ENCODE measurements at regions not wholly inside any gene's neighbourhood (a gene's known extent, or its start where the extent isn't known, plus 50 kb on each side); places are given as distances from the start of the nearest gene placed in this dataset.

DNA sequence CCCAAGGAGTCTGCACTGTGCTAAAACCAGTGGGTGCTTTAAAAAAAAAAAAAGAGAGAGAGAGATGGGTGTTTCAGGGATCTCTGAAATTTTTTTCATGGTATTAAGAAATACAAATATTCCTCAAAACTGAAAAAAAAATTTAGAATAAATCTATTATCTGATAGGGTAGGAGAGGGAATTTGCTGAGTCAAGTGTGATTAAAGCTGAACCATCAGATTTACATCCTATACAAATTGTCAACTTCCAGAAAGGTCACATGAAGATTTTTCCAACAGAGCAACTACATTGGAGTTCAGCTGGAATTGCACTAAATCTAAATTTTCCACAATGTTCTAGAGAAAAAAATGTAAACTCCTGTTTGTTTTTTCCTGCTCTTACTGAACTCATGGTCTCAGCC, 79.3 kb upstream of the DSCAM start:
- no peak for TF ChIP-seq CTCF (conservative IDR thresholded peaks at IDR 0.05; ENCODE audit: low read depth, low read length)
- TF ChIP-seq EZH2 (IDR thresholded peaks at IDR 0.05; ENCODE audit: low read length, unreplicated experiment), result no peak
- TF ChIP-seq EZH2phosphoT487 (IDR thresholded peaks at IDR 0.05; ENCODE audit: borderline replicate concordance, low read length), result no peak
- Histone ChIP-seq H3K4me1 (ENCODE audit: insufficient read depth, low read length) (no peaks in the 10 kb centered on the region), H3K4me2 (ENCODE audit: low read length) (no peak overlapping the region), H3K9me3 (ENCODE audit: low read length) (peaks cover 14% of the 10 kb centered on the region; the same call in 1 of the 2 replicates), H3K36me3 (ENCODE audit: low read depth, low read length) (no peaks in the 10 kb centered on the region), H4K20me1 (ENCODE audit: low read length) (no peaks in the 10 kb centered on the region), H3K4me3 (ENCODE audit: low read length) (no peak overlapping the region), H3F3A (ENCODE audit: low read length, unreplicated experiment) (no peaks in the 10 kb centered on the region), H3K9me2 (replicated peaks; ENCODE audit: low read length) (no peaks in the 10 kb centered on the region), H3K27ac (ENCODE audit: low read length) (no peak overlapping the region), H2AFZ (ENCODE audit: low read length) (no peak overlapping the region), H3K79me2 (ENCODE audit: low read length) (no peaks in the 10 kb centered on the region), H3K27me3 (ENCODE audit: low read length) (no peaks in the 10 kb centered on the region), H3K9ac (ENCODE audit: low read length) (no peak overlapping the region)
- BruUV-seq (replicated peaks), result no TSS peak
- ATAC-seq, result no peak
- no peak for DNase-seq
- CTCF ChIA-PET, result no interaction called here
- POLR2A ChIA-PET (ENCODE audit: unreplicated experiment), result no interaction called here
- intact Hi-C loops (cut with micrococcal nuclease), result no loop called here

GRCh38 chr21:40929833-40930232, 82.9 kb upstream of the DSCAM start:
- Histone ChIP-seq H3F3A (ENCODE audit: low read length, unreplicated experiment) (no peaks in the 10 kb centered on the region), H3K9me2 (replicated peaks; ENCODE audit: low read length) (no peaks in the 10 kb centered on the region), H3K4me1 (ENCODE audit: insufficient read depth, low read length) (no peaks in the 10 kb centered on the region), H3K27me3 (ENCODE audit: low read length) (no peaks in the 10 kb centered on the region), H2AFZ (ENCODE audit: low read length) (no peak overlapping the region), H3K4me2 (ENCODE audit: low read length) (no peak overlapping the region), H3K36me3 (ENCODE audit: low read depth, low read length) (no peaks in the 10 kb centered on the region), H3K9me3 (ENCODE audit: low read length) (peaks cover 26% of the 10 kb centered on the region; the same call in 1 of the 2 replicates), H3K27ac (ENCODE audit: low read length) (no peak overlapping the region), H4K20me1 (ENCODE audit: low read length) (no peaks in the 10 kb centered on the region), H3K4me3 (ENCODE audit: low read length) (no peak overlapping the region), H3K79me2 (ENCODE audit: low read length) (no peaks in the 10 kb centered on the region), H3K9ac (ENCODE audit: low read length) (no peak overlapping the region)
- ChIA-PET CTCF (no interaction called here), POLR2A (ENCODE audit: unreplicated experiment) (no interaction called here)
- intact Hi-C loops (cut with micrococcal nuclease), result no loop called here
- DNase-seq, result no peak
- BruUV-seq (replicated peaks), result no TSS peak
- ATAC-seq, result no peak
- no peak for TF ChIP-seq EZH2 (IDR thresholded peaks at IDR 0.05; ENCODE audit: low read length, unreplicated experiment)
- no peak for TF ChIP-seq EZH2phosphoT487 (IDR thresholded peaks at IDR 0.05; ENCODE audit: borderline replicate concordance, low read length)
- no peak for TF ChIP-seq CTCF (conservative IDR thresholded peaks at IDR 0.05; ENCODE audit: low read depth, low read length)

- POLR2A ChIA-PET (ENCODE audit: unreplicated experiment), result no interaction called here
- Histone ChIP-seq H3K36me3 (ENCODE audit: low read depth, low read length) (no peaks in the 10 kb centered on the region), H3K9me3 (ENCODE audit: low read length) (peaks cover 36% of the 10 kb centered on the region), H3K79me2 (ENCODE audit: low read length) (no peaks in the 10 kb centered on the region), H3K9ac (ENCODE audit: low read length) (no peak overlapping the region), H3K27me3 (ENCODE audit: low read length) (no peaks in the 10 kb centered on the region), H3F3A (ENCODE audit: low read length, unreplicated experiment) (no peaks in the 10 kb centered on the region), H3K27ac (ENCODE audit: low read length) (no peak overlapping the region), H4K20me1 (ENCODE audit: low read length) (no peaks in the 10 kb centered on the region), H3K4me2 (ENCODE audit: low read length) (no peak overlapping the region), H3K9me2 (replicated peaks; ENCODE audit: low read length) (no peaks in the 10 kb centered on the region), H3K4me3 (ENCODE audit: low read length) (no peak overlapping the region), H2AFZ (ENCODE audit: low read length) (no peak overlapping the region), H3K4me1 (ENCODE audit: insufficient read depth, low read length) (no peaks in the 10 kb centered on the region)
- CTCF ChIA-PET, result no interaction called here
- no peak for DNase-seq
- ATAC-seq, result no peak
- no peak for TF ChIP-seq CTCF (conservative IDR thresholded peaks at IDR 0.05; ENCODE audit: low read depth, low read length)
- TF ChIP-seq EZH2 (IDR thresholded peaks at IDR 0.05; ENCODE audit: low read length, unreplicated experiment), result no peak
- TF ChIP-seq EZH2phosphoT487 (IDR thresholded peaks at IDR 0.05; ENCODE audit: borderline replicate concordance, low read length), result no peak
- no TSS peak for BruUV-seq (replicated peaks)
- intact Hi-C loops (cut with micrococcal nuclease), result no loop called here
Observed at GRCh38 chr21:40931197-40931596, 84.2 kb upstream of the DSCAM start.

Data from PC-3 (cell line).